ENCODE measurements at regions not wholly inside any gene's neighbourhood (a gene's known extent, or its start where the extent isn't known, plus 50 kb on each side); places are given as distances from the start of the nearest gene placed in this dataset.

GRCh38 chr3:177471733-177472480 lies 274.6 kb upstream of the TBL1XR1 start:
- no peak for DNase-seq (ENCODE audit: low read depth in 2 of 2, low spot score in 1 of 2)

DNA sequence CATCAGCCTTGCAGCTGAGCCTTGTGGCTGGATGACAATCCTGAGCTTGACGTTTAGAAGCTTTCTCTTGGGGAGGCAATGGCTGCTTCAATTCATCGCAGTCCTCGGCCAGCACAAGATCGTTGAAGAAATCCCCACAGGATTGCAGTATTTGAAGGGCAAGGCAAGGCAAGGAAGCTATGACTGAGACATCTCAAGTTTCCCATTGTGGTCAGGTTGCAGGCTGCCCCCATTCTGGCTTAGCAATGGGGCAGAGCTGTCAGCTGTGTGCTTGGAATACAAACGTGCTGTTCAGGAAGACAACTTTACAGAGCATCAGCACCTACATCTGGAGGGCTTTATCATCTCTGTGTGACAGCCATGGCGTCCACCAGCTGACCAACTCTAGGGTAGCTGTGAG lies 275.9 kb upstream of the TBL1XR1 start:
- no peak for DNase-seq (ENCODE audit: low read depth in 2 of 2, low spot score in 1 of 2)

DNA sequence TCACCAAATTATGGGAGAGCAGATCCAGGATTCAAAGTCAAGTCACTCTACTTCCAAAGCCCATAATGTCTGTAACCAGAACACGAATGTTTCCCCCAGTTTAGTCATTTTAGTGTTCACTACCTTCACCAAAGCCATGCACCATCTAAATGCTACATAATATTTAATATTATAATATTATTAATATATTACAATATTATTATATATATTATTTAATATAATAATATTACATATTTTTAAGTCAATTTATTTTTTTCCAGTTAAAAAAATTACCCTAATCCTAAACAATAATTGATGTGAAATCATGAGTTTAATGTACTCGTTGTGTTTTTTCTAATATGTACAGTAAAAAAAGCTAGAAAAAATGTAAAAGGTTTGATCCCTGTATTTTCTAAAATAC lies 276.6 kb upstream of the TBL1XR1 start:
- DNase-seq (ENCODE audit: low read depth in 2 of 2, low spot score in 1 of 2) = no peak

DNA sequence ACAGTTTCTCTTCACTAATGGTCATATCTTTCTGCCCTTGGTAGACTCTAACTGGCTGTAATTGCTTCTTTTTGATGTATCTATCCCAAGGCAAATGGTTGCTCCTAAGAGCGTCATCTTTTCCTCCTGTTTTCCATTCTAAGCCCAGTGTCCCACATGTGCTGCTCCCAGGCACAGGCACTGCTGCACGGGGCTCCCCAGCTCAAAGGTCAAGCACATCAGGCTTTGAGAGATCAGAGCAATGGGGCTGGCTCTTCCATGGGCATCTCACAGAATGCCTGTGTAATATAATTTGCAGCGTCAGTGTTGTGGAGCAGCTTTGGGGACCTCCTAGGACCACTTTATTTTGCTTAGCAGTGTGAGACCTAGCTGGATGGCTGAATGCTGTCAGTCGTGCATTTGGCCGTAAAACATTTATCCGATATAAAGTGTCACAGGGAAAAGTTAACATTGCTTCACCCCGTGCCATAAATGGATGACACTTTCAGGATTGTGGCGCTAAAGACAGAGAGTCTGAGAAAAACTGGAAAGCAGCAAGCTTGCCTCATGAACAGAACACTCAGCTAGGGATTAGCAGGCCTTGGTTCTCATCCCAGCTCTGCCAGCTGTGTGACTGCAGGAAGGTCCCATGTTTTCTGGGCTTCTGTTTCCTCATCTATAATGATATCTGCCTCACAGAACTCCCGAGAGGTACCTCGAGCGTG lies 277.5 kb upstream of the TBL1XR1 start:
- DNase-seq (ENCODE audit: low read depth in 2 of 2, low spot score in 1 of 2) = no peak

GRCh38 chr3:177475356-177475665 lies 278.0 kb upstream of the TBL1XR1 start:
- DNase-seq (ENCODE audit: low read depth in 2 of 2, low spot score in 1 of 2) = no peak

- no peak for DNase-seq (ENCODE audit: low read depth in 2 of 2, low spot score in 1 of 2)
Observed at GRCh38 chr3:177476495-177476894, 279.2 kb upstream of the TBL1XR1 start.

- no peak for DNase-seq (ENCODE audit: low read depth in 2 of 2, low spot score in 1 of 2)
Observed at GRCh38 chr3:177476921-177477435, 279.7 kb upstream of the TBL1XR1 start.

- DNase-seq (ENCODE audit: low read depth in 2 of 2, low spot score in 1 of 2) = no peak
Observed at GRCh38 chr3:177478170-177478867, 281.0 kb upstream of the TBL1XR1 start.

DNA sequence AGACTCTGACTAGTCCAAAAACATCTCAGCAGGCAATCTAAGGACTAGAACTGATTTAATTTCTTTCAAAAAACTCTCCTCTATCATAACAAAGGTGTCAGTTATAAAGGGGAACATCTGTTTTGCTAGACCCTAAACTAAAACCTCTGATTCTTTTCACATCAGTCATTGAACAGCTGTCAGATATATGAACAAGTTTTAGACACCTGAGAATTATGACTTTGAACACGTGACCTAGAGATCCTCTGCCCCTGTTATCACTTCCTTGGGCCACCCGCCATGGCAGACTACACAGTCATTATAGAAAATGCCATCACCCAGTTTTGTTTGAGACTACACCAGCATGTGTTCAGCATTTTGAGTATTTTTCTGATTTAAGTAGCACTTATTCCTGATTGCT lies 282.3 kb upstream of the TBL1XR1 start:
- DNase-seq (ENCODE audit: low read depth in 2 of 2, low spot score in 1 of 2) = no peak

DNA sequence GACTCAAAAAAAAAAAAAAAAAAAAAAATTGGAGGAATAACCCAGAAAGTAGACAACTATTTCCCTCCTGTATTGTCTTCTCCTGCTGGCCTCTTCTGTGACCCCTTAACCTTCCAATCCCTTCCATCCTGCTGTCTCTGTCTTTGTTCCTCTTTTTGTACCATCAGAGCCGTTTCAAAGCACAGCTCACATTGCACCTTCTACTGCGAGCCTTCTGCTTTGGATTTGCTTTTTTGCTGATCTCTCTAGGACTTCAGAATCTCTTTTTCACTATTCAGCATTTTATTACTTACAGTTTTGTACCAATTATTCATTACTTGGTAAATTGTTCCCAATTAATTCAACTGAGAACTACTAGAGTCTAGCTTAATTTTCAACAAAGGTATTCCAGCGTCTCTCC lies 284.0 kb upstream of the TBL1XR1 start:
- no peak for DNase-seq (ENCODE audit: low read depth in 2 of 2, low spot score in 1 of 2)

GRCh38 chr3:177482048-177482691 lies 284.9 kb upstream of the TBL1XR1 start:
- no peak for DNase-seq (ENCODE audit: low read depth in 2 of 2, low spot score in 1 of 2)

DNA sequence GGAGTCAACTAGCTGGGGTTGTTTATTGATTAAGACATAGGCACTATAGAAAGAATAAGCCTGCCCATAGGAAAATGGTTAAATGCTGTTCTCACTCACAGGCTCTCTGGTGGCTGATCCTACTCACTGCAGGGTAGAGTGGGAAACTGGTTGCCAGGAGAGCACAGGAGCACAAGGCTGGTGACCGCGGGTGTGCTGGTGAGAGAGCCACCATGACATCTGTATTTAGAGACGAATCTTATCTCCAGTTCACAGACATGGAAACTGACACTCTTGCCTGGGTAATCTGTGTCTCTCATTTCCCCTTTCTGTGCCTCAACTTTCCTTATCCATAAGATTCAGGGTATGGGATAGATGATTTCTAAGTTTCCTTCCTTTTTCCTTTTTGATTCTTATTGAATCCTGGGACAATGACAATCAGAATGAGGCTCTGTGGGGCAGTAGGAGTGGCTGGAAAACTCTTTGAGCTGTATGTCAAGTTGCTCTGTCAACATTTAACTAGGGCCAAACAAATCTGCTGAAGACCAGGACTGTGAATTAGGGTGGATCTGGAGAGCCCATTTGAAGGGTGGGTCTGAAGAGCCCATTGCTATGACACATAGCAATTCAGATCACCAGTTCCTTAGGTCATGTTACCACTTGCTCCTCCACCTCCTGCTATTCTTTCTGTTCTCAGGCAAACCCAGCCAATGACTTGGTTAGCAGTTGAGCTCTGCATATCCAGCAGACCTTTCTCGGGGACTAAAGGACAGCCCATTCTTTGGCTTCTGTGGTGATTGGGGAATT lies 286.1 kb upstream of the TBL1XR1 start:
- no peak for DNase-seq (ENCODE audit: low read depth in 2 of 2, low spot score in 1 of 2)

- DNase-seq (ENCODE audit: low read depth in 2 of 2, low spot score in 1 of 2) = no peak
Observed at GRCh38 chr3:177484206-177484605, 286.9 kb upstream of the TBL1XR1 start.

- no peak for DNase-seq (ENCODE audit: low read depth in 2 of 2, low spot score in 1 of 2)
Observed at GRCh38 chr3:177484926-177485325, 287.6 kb upstream of the TBL1XR1 start.

GRCh38 chr3:177487635-177488186 lies 290.4 kb upstream of the TBL1XR1 start:
- DNase-seq (ENCODE audit: low read depth in 2 of 2, low spot score in 1 of 2) = no peak

GRCh38 chr3:177488740-177489139 lies 291.5 kb upstream of the TBL1XR1 start:
- no peak for DNase-seq (ENCODE audit: low read depth in 2 of 2, low spot score in 1 of 2)

DNA sequence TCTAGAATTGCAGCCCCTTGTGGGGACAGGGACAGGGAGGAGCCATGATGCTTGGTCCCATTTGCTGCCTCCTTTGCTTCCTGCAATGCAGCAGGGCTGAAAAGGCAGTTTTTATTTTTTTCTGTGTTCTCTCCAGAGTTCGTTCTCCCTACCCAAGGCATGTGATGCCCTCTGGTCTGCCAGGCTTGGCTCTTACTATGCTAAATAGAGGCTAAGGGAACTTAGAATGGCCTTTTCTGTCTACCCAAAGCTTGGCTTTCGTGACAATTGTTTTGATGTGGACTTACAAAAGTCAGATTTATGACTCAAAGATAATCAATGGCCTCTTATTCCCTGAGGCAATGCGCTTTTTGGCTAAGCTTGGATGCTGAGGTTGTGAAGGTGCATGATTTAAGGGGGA lies 293.3 kb upstream of the TBL1XR1 start:
- DNase-seq (ENCODE audit: low read depth in 2 of 2, low spot score in 1 of 2) = no peak

- no peak for DNase-seq (ENCODE audit: low read depth in 2 of 2, low spot score in 1 of 2)
Observed at GRCh38 chr3:177491296-177492032, 294.2 kb upstream of the TBL1XR1 start.

DNA sequence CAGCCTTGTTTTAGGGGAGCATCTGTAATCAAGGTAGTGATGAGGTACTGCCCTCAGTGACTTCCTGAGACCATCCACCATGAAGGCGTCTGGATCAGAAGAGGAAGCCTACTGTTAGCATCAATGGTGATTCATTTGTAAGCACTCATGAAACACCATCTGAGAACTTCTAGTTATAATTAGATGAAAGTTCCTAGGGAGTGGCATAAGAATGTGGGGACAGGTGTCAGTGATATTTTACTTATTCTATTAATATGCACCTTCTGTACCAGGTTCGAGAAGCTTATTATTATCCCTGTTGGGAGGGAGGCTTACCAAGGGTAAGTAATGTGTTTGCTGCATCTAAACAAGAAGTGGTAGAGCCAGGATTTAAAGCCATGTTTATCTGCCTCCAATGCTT lies 295.8 kb upstream of the TBL1XR1 start:
- DNase-seq (ENCODE audit: low read depth in 2 of 2, low spot score in 1 of 2) = no peak

- no peak for DNase-seq (ENCODE audit: low read depth in 2 of 2, low spot score in 1 of 2)
Observed at GRCh38 chr3:177494216-177494615, 296.9 kb upstream of the TBL1XR1 start.
